ENCODE measurements at regions not wholly inside any gene's neighbourhood (a gene's known extent, or its start where the extent isn't known, plus 50 kb on each side); places are given as distances from the start of the nearest gene placed in this dataset.

GRCh38 chr12:115830070-115830469 is 447.4 kb downstream of the MED13L start (continued):
- TF ChIP-seq NPAS2 (CRISPR knock-in tag; IDR thresholded peaks at IDR 0.05; ENCODE audit: borderline replicate concordance) (no peak), E2F6 (IDR thresholded peaks at IDR 0.05; ENCODE audit: borderline replicate concordance, low read depth) (no peak), EHF (CRISPR knock-in tag; IDR thresholded peaks at IDR 0.05) (no peak), SREBF2 (IDR thresholded peaks at IDR 0.05) (no peak), MAX (IDR thresholded peaks at IDR 0.05) (no peak), HOXB5 (CRISPR knock-in tag; IDR thresholded peaks at IDR 0.05) (no peak), MAFK (IDR thresholded peaks at IDR 0.05; ENCODE audit: partially characterized antibody) (no peak), ZSCAN20 (CRISPR knock-in tag; IDR thresholded peaks at IDR 0.05) (no peak), EHMT2 (IDR thresholded peaks at IDR 0.05; ENCODE audit: low read depth) (no peak)

DNA sequence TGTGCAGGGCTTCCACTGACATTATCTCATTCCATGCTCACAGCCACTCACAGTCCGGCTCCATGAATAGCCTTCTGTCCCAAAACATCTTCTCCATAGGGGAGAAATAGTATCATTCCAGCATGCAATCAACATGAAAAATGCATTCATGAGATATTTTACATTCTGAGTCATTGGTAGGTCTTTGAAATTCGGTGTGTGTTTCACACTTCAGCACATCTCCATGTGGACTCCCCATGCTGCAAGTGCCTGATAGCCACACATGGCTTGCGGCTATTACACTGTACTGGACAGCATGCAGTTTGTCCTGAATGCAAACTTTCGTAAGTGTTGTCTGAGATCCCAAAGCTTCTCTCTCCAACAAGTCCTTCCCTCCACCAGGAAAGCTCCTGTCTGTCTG is 449.3 kb downstream of the MED13L start:
- ChIA-PET CTCF (no interaction called here), POLR2A (no interaction called here)
- ATAC-seq (0 out of 6 replicates have a peak, but pooled peaks of 1 of the 2 experiments have one; percentile 19), FAIRE-seq (no peak), DNase-seq (ENCODE audit: low read depth in 1 of 2, low spot score in 1 of 2) (no peak)
- 62% methylated on average over 4 of the region's 4 CpGs for WGBS (ENCODE audit: missing lambda C conversion rate)
- no peak for TF ChIP-seq PHF8 (IDR thresholded peaks at IDR 0.05; ENCODE audit: borderline replicate concordance, low read depth)
- no peak for TF ChIP-seq POLR2A (IDR thresholded peaks at IDR 0.05; ENCODE audit: low read length)
- no peak for TF ChIP-seq KDM5A (IDR thresholded peaks at IDR 0.05)
- no peak for TF ChIP-seq RCOR1 (IDR thresholded peaks at IDR 0.05; ENCODE audit: low read depth, low read length)
- no peak for TF ChIP-seq POLR2AphosphoS2 (conservative IDR thresholded peaks at IDR 0.05; ENCODE audit: low read length)
- no peak for TF ChIP-seq JUNB (IDR thresholded peaks at IDR 0.05)
- TF ChIP-seq BHLHE40 (IDR thresholded peaks at IDR 0.05; ENCODE audit: low read depth, low read length) = no peak
- TF ChIP-seq GATA3 (IDR thresholded peaks at IDR 0.05; ENCODE audit: borderline replicate concordance) = no peak
- no peak for TF ChIP-seq SREBF2 (IDR thresholded peaks at IDR 0.05)
- TF ChIP-seq NFE2L2 (conservative IDR thresholded peaks at IDR 0.05; ENCODE audit: low read length) = no peak
- Histone ChIP-seq H3K4me1 (peaks cover 15% of the 10 kb centered on the region; the same call in 2 of the 3 replicates), H3K27ac (peak overlapping the region in 1 of 2 experiments; percentile 37; a peak in 1 of 6 replicates), H3K4me2 (no peak overlapping the region), H3K4me3 (no peak overlapping the region), H3K9me3 (peaks cover 5% of the 10 kb centered on the region; the same call in 2 of the 3 replicates)

DNA sequence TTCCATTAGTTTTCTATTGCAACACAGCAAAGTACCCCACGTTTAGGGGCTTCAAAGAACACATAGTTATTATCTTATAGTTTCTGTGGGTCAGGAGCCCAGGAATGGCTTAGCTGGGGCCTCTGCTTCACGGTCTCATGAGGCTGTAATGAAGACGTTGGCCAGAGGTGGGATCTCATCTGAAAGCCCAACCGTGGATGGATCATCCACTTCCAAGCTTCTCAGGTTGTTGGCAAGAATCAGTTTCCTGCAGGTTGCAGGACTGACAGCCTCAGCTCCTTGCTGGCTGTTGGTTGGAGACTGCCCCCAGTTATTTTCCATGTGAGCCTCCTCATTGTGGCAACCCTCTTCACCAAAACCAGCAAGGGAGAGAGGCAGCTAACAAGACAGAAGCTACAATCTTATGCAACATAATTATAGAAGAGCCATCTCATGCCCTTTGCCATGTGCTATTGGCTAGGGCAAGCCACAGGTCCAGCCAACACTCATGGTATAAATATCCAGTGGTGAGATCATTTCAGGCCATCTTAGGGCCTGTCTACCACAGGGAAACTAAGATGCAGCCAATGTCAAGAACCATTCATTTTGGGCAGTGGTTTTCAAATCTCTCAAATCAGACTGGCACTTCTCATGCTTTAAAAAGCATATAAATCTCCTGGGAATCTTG is 452.4 kb downstream of the MED13L start:
- 11% methylated on average over 4 of the region's 4 CpGs for WGBS (ENCODE audit: missing lambda C conversion rate)
- H3K4me2 ChIP-seq = no peak overlapping the region
- H3K4me3 ChIP-seq = no peak overlapping the region
- ChIA-PET CTCF (no interaction called here), POLR2A (no interaction called here)
- peaks cover under 1% of the 10 kb centered on the region; the same call in 1 of the 3 replicates for H3K4me1 ChIP-seq
- TF ChIP-seq, protein P1, sequence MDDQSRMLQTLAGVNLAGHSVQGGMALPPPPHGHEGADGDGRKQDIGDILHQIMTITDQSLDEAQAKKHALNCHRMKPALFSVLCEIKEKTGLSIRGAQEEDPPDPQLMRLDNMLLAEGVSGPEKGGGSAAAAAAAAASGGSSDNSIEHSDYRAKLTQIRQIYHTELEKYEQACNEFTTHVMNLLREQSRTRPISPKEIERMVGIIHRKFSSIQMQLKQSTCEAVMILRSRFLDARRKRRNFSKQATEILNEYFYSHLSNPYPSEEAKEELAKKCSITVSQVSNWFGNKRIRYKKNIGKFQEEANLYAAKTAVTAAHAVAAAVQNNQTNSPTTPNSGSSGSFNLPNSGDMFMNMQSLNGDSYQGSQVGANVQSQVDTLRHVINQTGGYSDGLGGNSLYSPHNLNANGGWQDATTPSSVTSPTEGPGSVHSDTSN (IDR thresholded peaks at IDR 0.05) = no peak
- TF ChIP-seq RAD21 (conservative IDR thresholded peaks at IDR 0.05 in 1 of 2, IDR thresholded peaks at IDR 0.05 in 1 of 2) = no peak
- no peak for TF ChIP-seq MAX (IDR thresholded peaks at IDR 0.05)
- TF ChIP-seq, protein P2, sequence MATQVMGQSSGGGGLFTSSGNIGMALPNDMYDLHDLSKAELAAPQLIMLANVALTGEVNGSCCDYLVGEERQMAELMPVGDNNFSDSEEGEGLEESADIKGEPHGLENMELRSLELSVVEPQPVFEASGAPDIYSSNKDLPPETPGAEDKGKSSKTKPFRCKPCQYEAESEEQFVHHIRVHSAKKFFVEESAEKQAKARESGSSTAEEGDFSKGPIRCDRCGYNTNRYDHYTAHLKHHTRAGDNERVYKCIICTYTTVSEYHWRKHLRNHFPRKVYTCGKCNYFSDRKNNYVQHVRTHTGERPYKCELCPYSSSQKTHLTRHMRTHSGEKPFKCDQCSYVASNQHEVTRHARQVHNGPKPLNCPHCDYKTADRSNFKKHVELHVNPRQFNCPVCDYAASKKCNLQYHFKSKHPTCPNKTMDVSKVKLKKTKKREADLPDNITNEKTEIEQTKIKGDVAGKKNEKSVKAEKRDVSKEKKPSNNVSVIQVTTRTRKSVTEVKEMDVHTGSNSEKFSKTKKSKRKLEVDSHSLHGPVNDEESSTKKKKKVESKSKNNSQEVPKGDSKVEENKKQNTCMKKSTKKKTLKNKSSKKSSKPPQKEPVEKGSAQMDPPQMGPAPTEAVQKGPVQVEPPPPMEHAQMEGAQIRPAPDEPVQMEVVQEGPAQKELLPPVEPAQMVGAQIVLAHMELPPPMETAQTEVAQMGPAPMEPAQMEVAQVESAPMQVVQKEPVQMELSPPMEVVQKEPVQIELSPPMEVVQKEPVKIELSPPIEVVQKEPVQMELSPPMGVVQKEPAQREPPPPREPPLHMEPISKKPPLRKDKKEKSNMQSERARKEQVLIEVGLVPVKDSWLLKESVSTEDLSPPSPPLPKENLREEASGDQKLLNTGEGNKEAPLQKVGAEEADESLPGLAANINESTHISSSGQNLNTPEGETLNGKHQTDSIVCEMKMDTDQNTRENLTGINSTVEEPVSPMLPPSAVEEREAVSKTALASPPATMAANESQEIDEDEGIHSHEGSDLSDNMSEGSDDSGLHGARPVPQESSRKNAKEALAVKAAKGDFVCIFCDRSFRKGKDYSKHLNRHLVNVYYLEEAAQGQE (IDR thresholded peaks at IDR 0.05) = no peak
- no peak for TF ChIP-seq TP53 (CRISPR knock-in tag; IDR thresholded peaks at IDR 0.05)
- no peak for TF ChIP-seq CHD2 (IDR thresholded peaks at IDR 0.05; ENCODE audit: low read length, partially characterized antibody)
- no peak for TF ChIP-seq NR3C1 (IDR thresholded peaks at IDR 0.05)
- TF ChIP-seq RARB (CRISPR knock-in tag; IDR thresholded peaks at IDR 0.05) = no peak
- TF ChIP-seq CHD4 (IDR thresholded peaks at IDR 0.05; ENCODE audit: borderline replicate concordance) = no peak
- no peak for TF ChIP-seq ESRRA (IDR thresholded peaks at IDR 0.05; ENCODE audit: borderline replicate concordance, low read length)
- no peak for TF ChIP-seq HOXB5 (CRISPR knock-in tag; IDR thresholded peaks at IDR 0.05)
- no peak for TF ChIP-seq ATOH8 (CRISPR knock-in tag; IDR thresholded peaks at IDR 0.05; ENCODE audit: low read depth)
- TF ChIP-seq RCOR1 (IDR thresholded peaks at IDR 0.05; ENCODE audit: low read depth, low read length) = no peak
- DNase-seq (ENCODE audit: low read depth in 1 of 2, low spot score in 1 of 2) = no peak
- H3K9me3 ChIP-seq = peaks cover 5% of the 10 kb centered on the region; the same call in 2 of the 3 replicates
- peak overlapping the region in 1 of 2 experiments; percentile 34; a peak in 1 of 6 replicates for H3K27ac ChIP-seq
- no peak for ATAC-seq
- FAIRE-seq = no peak

All from A549 (cell line).